Progenitor cell of endocrine pancreas (in vitro differentiated cells): ENCODE measurements at regions not wholly inside any gene's neighbourhood (a gene's known extent, or its start where the extent isn't known, plus 50 kb on each side); places are given as distances from the start of the nearest gene placed in this dataset.
A peak's percentile ranks its signal among the peaks of the same experiment; 100 is the strongest.

ENCODE experiments used
- DNase-seq: peaks from one replicate; pipeline ENCODE4 v3.0.0; 2021; ENCODE audit warnings: low spot score; ENCODE audit not compliant: unreplicated experiment
- H3K27ac Mint-ChIP-seq: 2 replicates; pipeline ENCODE4 v1.8.0; 2021; ENCODE audit warnings: mild to moderate bottlenecking, moderate library complexity, mixed read lengths
- H3K27me3 Mint-ChIP-seq: 2 replicates; pipeline ENCODE4 v1.8.0; 2021; ENCODE audit warnings: mixed read lengths
- H3K36me3 Mint-ChIP-seq: 2 replicates; pipeline ENCODE4 v1.8.0; 2022; ENCODE audit warnings: mixed read lengths; ENCODE audit not compliant: insufficient read depth
- H3K4me1 Mint-ChIP-seq: 2 replicates; pipeline ENCODE4 v1.8.0; 2021; ENCODE audit warnings: low read depth, mixed read lengths
- H3K4me3 Mint-ChIP-seq: 2 replicates; pipeline ENCODE4 v1.8.0; 2021; ENCODE audit warnings: low read depth, mild to moderate bottlenecking, moderate library complexity, mixed read lengths
- H3K9me3 Mint-ChIP-seq: 2 replicates; pipeline ENCODE4 v1.8.0; 2021; ENCODE audit warnings: low read depth, mixed read lengths
- TF ChIP-seq, protein P1 (sequence below): fragments of 200-600 bp; sonication (generic); IDR thresholded peaks from one replicate; pipeline ENCODE4 v1.5.0; 2021; ENCODE audit warnings: antibody characterized with exemption, mild to moderate bottlenecking; ENCODE audit not compliant: unreplicated experiment

DNA sequence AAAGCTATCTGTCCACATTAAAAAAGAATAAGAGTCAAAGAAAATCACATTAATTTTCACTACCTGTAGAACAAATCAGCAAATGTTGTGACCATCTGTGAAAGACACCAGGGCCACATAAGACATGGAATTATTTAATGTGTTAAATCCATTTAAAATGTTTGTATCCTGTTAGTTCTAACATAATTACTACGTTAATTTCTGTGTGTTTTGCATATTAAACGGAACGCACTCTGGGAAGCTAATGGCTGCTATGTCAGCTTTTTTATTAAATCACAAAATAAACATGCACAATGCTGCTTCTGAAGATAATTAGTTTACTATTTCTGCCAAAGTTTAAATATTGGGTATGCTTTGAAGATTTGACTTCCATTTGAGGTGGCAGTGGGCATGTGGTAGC, 1061.2 kb downstream of the CDH11 start:
- Mint-ChIP-seq H3K4me3 (no peak overlapping the region), H3K9me3 (no peaks in the 10 kb centered on the region), H3K27me3 (no peaks in the 10 kb centered on the region), H3K4me1 (no peaks in the 10 kb centered on the region), H3K27ac (no peak overlapping the region), H3K36me3 (no peaks in the 10 kb centered on the region)
- TF ChIP-seq, protein P1, sequence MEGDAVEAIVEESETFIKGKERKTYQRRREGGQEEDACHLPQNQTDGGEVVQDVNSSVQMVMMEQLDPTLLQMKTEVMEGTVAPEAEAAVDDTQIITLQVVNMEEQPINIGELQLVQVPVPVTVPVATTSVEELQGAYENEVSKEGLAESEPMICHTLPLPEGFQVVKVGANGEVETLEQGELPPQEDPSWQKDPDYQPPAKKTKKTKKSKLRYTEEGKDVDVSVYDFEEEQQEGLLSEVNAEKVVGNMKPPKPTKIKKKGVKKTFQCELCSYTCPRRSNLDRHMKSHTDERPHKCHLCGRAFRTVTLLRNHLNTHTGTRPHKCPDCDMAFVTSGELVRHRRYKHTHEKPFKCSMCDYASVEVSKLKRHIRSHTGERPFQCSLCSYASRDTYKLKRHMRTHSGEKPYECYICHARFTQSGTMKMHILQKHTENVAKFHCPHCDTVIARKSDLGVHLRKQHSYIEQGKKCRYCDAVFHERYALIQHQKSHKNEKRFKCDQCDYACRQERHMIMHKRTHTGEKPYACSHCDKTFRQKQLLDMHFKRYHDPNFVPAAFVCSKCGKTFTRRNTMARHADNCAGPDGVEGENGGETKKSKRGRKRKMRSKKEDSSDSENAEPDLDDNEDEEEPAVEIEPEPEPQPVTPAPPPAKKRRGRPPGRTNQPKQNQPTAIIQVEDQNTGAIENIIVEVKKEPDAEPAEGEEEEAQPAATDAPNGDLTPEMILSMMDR, result no peak
- no peak for DNase-seq

DNA sequence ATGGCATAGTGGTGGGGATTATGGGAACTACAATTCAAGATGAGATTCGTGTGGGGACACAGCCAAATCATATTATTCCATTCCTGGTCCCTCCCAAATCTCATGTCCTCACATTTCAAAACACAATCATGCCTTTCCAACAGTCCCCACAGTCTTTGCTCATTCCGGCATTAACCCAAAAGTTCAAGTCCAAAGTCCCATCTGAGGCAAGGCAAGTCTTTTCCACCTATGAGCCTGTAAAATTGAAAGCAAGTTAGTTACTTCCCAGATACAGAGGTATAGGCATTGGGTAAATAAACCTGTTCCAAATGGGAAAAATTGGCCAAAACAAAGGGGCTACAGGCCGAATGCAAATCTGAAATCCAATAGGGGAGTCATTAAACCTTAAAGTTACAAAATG, 1063.2 kb downstream of the CDH11 start:
- Mint-ChIP-seq H3K36me3 (no peaks in the 10 kb centered on the region), H3K27me3 (no peaks in the 10 kb centered on the region), H3K4me3 (no peak overlapping the region), H3K4me1 (no peaks in the 10 kb centered on the region), H3K9me3 (peaks cover 4% of the 10 kb centered on the region), H3K27ac (no peak overlapping the region)
- DNase-seq, result no peak
- TF ChIP-seq, protein P1, result no peak

DNA sequence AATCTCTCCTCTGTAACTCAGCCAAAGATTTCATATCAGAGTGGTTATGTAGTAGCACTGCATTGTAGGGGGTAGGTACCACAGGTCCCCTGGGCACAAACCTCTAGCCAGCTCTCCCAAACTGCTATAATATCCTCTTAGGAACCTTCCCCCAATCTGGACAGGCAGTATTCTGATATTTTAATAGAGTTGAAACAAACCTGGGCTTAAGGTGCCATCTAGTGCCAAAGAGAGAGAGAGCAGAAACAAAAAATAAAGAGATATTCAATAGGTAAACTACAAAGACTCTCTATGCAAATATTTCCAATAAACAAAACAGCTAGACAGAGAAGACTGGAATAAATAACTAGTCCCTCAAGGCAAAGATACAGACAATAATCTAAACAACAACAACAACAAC, 1070.0 kb downstream of the CDH11 start:
- peaks cover 8% of the 10 kb centered on the region for H3K36me3 Mint-ChIP-seq
- peaks cover 16% of the 10 kb centered on the region for H3K9me3 Mint-ChIP-seq
- no peak overlapping the region for H3K27ac Mint-ChIP-seq
- peaks cover 8% of the 10 kb centered on the region for H3K4me1 Mint-ChIP-seq
- no peak overlapping the region for H3K4me3 Mint-ChIP-seq
- no peaks in the 10 kb centered on the region for H3K27me3 Mint-ChIP-seq
- DNase-seq, result no peak
- TF ChIP-seq, protein P1, result peak; percentile 66

DNA sequence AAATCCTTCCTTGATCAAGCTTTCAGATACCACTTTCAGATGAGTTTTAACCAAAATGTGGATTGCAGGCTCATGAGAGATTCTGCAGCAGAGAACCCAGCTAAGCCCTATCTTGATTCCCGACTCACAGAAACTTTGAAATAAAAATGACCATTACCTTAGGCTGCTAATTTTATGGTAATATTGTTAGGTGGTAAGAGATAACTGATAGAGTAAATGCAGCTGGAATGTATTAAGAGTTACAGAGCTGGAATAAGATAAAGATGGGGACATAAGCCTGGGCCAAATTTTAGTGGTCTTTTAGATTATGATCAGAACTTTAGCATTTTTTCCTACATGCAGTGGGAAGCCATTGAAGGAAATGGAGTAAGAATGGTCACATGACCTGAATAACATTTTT, 1074.0 kb downstream of the CDH11 start:
- H3K4me3 Mint-ChIP-seq, result no peak overlapping the region
- DNase-seq, result no peak
- H3K27ac Mint-ChIP-seq, result no peak overlapping the region
- H3K27me3 Mint-ChIP-seq, result no peaks in the 10 kb centered on the region
- TF ChIP-seq, protein P1, result no peak
- H3K4me1 Mint-ChIP-seq, result peaks cover 8% of the 10 kb centered on the region
- H3K9me3 Mint-ChIP-seq, result peaks cover 11% of the 10 kb centered on the region
- H3K36me3 Mint-ChIP-seq, result peaks cover 2% of the 10 kb centered on the region

DNA sequence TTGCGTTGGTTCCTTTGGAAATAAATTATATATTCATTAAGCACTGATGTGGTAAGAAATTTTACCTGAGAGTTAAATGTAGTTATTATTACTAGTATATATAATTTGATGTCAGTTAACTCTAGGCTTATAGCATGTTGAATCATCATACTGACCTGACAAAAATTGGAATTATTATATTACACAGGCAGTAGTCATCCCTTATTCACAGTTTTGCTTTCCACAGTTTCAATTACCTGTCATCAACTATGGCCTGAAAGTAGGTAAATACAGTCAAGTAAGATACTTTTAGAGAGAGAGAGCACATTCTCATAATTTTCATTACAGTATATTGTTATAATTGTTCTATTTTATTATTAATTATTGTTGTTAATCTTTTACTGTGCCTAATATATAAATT, 1074.7 kb downstream of the CDH11 start:
- TF ChIP-seq, protein P1, result no peak
- no peaks in the 10 kb centered on the region for H3K27me3 Mint-ChIP-seq
- H3K4me3 Mint-ChIP-seq, result no peak overlapping the region
- H3K36me3 Mint-ChIP-seq, result peaks cover 2% of the 10 kb centered on the region
- peaks cover 8% of the 10 kb centered on the region for H3K4me1 Mint-ChIP-seq
- H3K9me3 Mint-ChIP-seq, result peaks cover 11% of the 10 kb centered on the region
- H3K27ac Mint-ChIP-seq, result no peak overlapping the region
- no peak for DNase-seq
